ENCODE measurements at regions not wholly inside any gene's neighbourhood (a gene's known extent, or its start where the extent isn't known, plus 50 kb on each side); places are given as distances from the start of the nearest gene placed in this dataset.

- DNase-seq (ENCODE audit: low read depth) = no peak
Measured at GRCh38 chr20:57914205-57914604, 204.4 kb upstream of the PMEPA1 start.

GRCh38 chr20:57913156-57913930, 203.5 kb upstream of the PMEPA1 start:
- no peak for DNase-seq (ENCODE audit: low read depth)

- no peak for DNase-seq (ENCODE audit: low read depth)
Measured at GRCh38 chr20:57912227-57912582, 202.4 kb upstream of the PMEPA1 start.

- no peak for DNase-seq (ENCODE audit: low read depth)
Measured at GRCh38 chr20:57911512-57912226, 201.9 kb upstream of the PMEPA1 start.

- no peak for DNase-seq (ENCODE audit: low read depth)
Measured at GRCh38 chr20:57910716-57911115, 200.9 kb upstream of the PMEPA1 start.

- DNase-seq (ENCODE audit: low read depth) = no peak
Measured at GRCh38 chr20:57909763-57910331, 200.0 kb upstream of the PMEPA1 start.

GRCh38 chr20:57908704-57909630, 199.2 kb upstream of the PMEPA1 start:
- no peak for DNase-seq (ENCODE audit: low read depth)

GRCh38 chr20:57908226-57908625, 198.4 kb upstream of the PMEPA1 start:
- no peak for DNase-seq (ENCODE audit: low read depth)

GRCh38 chr20:57907131-57908000, 197.6 kb upstream of the PMEPA1 start:
- no peak for DNase-seq (ENCODE audit: low read depth)

GRCh38 chr20:57905448-57905847, 195.6 kb upstream of the PMEPA1 start:
- no peak for DNase-seq (ENCODE audit: low read depth)

GRCh38 chr20:57904314-57905105, 194.7 kb upstream of the PMEPA1 start:
- no peak for DNase-seq (ENCODE audit: low read depth)

GRCh38 chr20:57902473-57902872, 192.7 kb upstream of the PMEPA1 start:
- peak; percentile 65 for DNase-seq (ENCODE audit: low read depth)

- DNase-seq (ENCODE audit: low read depth) = no peak
Measured at GRCh38 chr20:57901526-57901925, 191.7 kb upstream of the PMEPA1 start.

- DNase-seq (ENCODE audit: low read depth) = no peak
Measured at GRCh38 chr20:57900226-57900905, 190.6 kb upstream of the PMEPA1 start.

- DNase-seq (ENCODE audit: low read depth) = no peak
Measured at GRCh38 chr20:57899554-57899953, 189.7 kb upstream of the PMEPA1 start.

- DNase-seq (ENCODE audit: low read depth) = no peak
Measured at GRCh38 chr20:57898332-57898731, 188.5 kb upstream of the PMEPA1 start.

GRCh38 chr20:57897891-57898290, 188.1 kb upstream of the PMEPA1 start:
- DNase-seq (ENCODE audit: low read depth) = no peak

GRCh38 chr20:57897156-57897874, 187.5 kb upstream of the PMEPA1 start:
- DNase-seq (ENCODE audit: low read depth) = no peak

- no peak for DNase-seq (ENCODE audit: low read depth)
Measured at GRCh38 chr20:57896563-57896962, 186.7 kb upstream of the PMEPA1 start.

All from non-pigmented ciliary epithelial cell (primary cell).